ENCODE measurements at regions not wholly inside any gene's neighbourhood (a gene's known extent, or its start where the extent isn't known, plus 50 kb on each side); places are given as distances from the start of the nearest gene placed in this dataset.
"Not testable (repeated sequence)": the region's sequence is repeated elsewhere in the genome, so short reads cannot be mapped to it uniquely, and the experiment has no call there.

GRCh38 chr9:105021917-105022316 lies 94.0 kb upstream of the ABCA1 start:
- no peak overlapping the region for H3K4me3 ChIP-seq (ENCODE audit: low read depth, low read length)
- no peak for TF ChIP-seq CTCF (conservative IDR thresholded peaks at IDR 0.05; ENCODE audit: low read depth, low read length)
- DNase-seq (ENCODE audit: low read depth): no peak

- DNase-seq (ENCODE audit: low read depth); H3K4me3 ChIP-seq (ENCODE audit: low read depth, low read length): not testable (repeated sequence)
These were observed 94.6 kb upstream of the ABCA1 start for GRCh38 chr9:105022545-105022944.

- DNase-seq (ENCODE audit: low read depth): no peak
- TF ChIP-seq CTCF (conservative IDR thresholded peaks at IDR 0.05; ENCODE audit: low read depth, low read length): no peak
- H3K4me3 ChIP-seq (ENCODE audit: low read depth, low read length): no peak overlapping the region
These were observed 95.8 kb upstream of the ABCA1 start for GRCh38 chr9:105023788-105024187.

GRCh38 chr9:105024529-105024928 lies 96.6 kb upstream of the ABCA1 start:
- TF ChIP-seq CTCF (conservative IDR thresholded peaks at IDR 0.05; ENCODE audit: low read depth, low read length): no peak
- no peak overlapping the region for H3K4me3 ChIP-seq (ENCODE audit: low read depth, low read length)
- no peak for DNase-seq (ENCODE audit: low read depth)

- H3K4me3 ChIP-seq (ENCODE audit: low read depth, low read length): no peak overlapping the region
- no peak for TF ChIP-seq CTCF (conservative IDR thresholded peaks at IDR 0.05; ENCODE audit: low read depth, low read length)
- peak; percentile 23 for DNase-seq (ENCODE audit: low read depth)
These were observed 98.5 kb upstream of the ABCA1 start for GRCh38 chr9:105026451-105026850.

GRCh38 chr9:105027084-105027483 lies 99.1 kb upstream of the ABCA1 start:
- no peak for TF ChIP-seq CTCF (conservative IDR thresholded peaks at IDR 0.05; ENCODE audit: low read depth, low read length)
- H3K4me3 ChIP-seq (ENCODE audit: low read depth, low read length): no peak overlapping the region
- DNase-seq (ENCODE audit: low read depth): no peak

GRCh38 chr9:105030285-105030684 lies 102.3 kb upstream of the ABCA1 start:
- H3K4me3 ChIP-seq (ENCODE audit: low read depth, low read length): no peak overlapping the region
- DNase-seq (ENCODE audit: low read depth): no peak
- TF ChIP-seq CTCF (conservative IDR thresholded peaks at IDR 0.05; ENCODE audit: low read depth, low read length): no peak

- H3K4me3 ChIP-seq (ENCODE audit: low read depth, low read length): no peak overlapping the region
- no peak for DNase-seq (ENCODE audit: low read depth)
- TF ChIP-seq CTCF (conservative IDR thresholded peaks at IDR 0.05; ENCODE audit: low read depth, low read length): no peak
These were observed 109.2 kb upstream of the ABCA1 start for GRCh38 chr9:105037139-105037538.
